H1 (cell line): ENCODE measurements at regions not wholly inside any gene's neighbourhood (a gene's known extent, or its start where the extent isn't known, plus 50 kb on each side); places are given as distances from the start of the nearest gene placed in this dataset.

Experiments used
- CTCF ChIA-PET: fragments of 300-600 bp; sonication (Branson Sonifier 250); formaldehyde crosslinking; loops from one replicate; lab custom pipeline; 2021; ENCODE audit not compliant: partially characterized antibody; lab: Charles Lee
- POLR2A ChIA-PET: fragments of 300-600 bp; sonication (Branson Sonifier 250); formaldehyde crosslinking; loops from one replicate; lab custom pipeline; 2021; ENCODE audit warnings: inconsistent platforms; ENCODE audit not compliant: partially characterized antibody; lab: Charles Lee
- DNase-seq, 2 experiments: peaks; one replicate each; pipeline versions ENCODE4 v3.0.0 to v3.0.0-alpha.2; 2010 to 2022; ENCODE audit warnings: low spot score in 2 of 2, low read depth in 1 of 2, mixed read lengths in 1 of 2
- FAIRE-seq: peaks from 2 replicates; lab custom pipeline; 2011; peaks lifted over from hg19 to GRCh38; lab: Jason Lieb, UNC
- H2AFZ ChIP-seq: 2 replicates; pipeline ENCODE4 v1.8.1; 2012; ENCODE audit warnings: low read length, inconsistent platforms
- H2AK5ac ChIP-seq: 2 replicates; pipeline ENCODE4 v1.6.1; 2013; ENCODE audit warnings: low read depth, low read length
- H2BK120ac ChIP-seq: replicated peaks from 2 replicates; pipeline ENCODE3; 2013; ENCODE audit warnings: low read depth, low read length, inconsistent platforms
- H2BK12ac ChIP-seq: 2 replicates; pipeline ENCODE4 v1.6.1; 2013; ENCODE audit warnings: low read depth, low read length
- H2BK15ac ChIP-seq: 2 replicates; pipeline ENCODE4 v1.6.1; 2013; ENCODE audit warnings: low read length
- H2BK20ac ChIP-seq: 2 replicates; pipeline ENCODE4 v1.6.1; 2013; ENCODE audit warnings: low read length
- H2BK5ac ChIP-seq: 2 replicates; pipeline ENCODE4 v1.6.1; 2013; ENCODE audit warnings: low read depth, low read length
- H3K14ac ChIP-seq: 2 replicates; pipeline ENCODE4 v1.6.1; 2013; ENCODE audit warnings: inconsistent platforms; ENCODE audit not compliant: insufficient read length
- H3K18ac ChIP-seq: 2 replicates; pipeline ENCODE4 v1.6.1; 2013; ENCODE audit warnings: low read length; ENCODE audit errors: extremely low read depth
- H3K23ac ChIP-seq: 2 replicates; pipeline ENCODE4 v1.6.1; 2013; ENCODE audit warnings: inconsistent platforms; ENCODE audit not compliant: insufficient read length
- H3K23me2 ChIP-seq: 2 replicates; pipeline ENCODE4 v1.6.1; 2013; ENCODE audit warnings: low read depth, low read length
- H3K27ac ChIP-seq: 2 replicates; pipeline ENCODE4 v1.6.1; 2011; ENCODE audit warnings: low read depth, low read length, inconsistent platforms
- H3K27me3 ChIP-seq, 4 experiments: replicated peaks in 1 of 4; 1 replicate in 1 of 4; 2 replicates in 3 of 4; pipeline versions ENCODE4 v1.6.1 to v1.8.1; 2011 to 2013; ENCODE audit warnings: low read length in 3 of 4, mild to moderate bottlenecking in 3 of 4, inconsistent platforms in 2 of 4, mixed read lengths in 2 of 4, moderate library complexity in 1 of 4; ENCODE audit not compliant: control insufficient read depth in 3 of 4, insufficient read depth in 3 of 4; ENCODE audit errors: extremely low read depth in 1 of 4
- H3K36me3 ChIP-seq, 4 experiments: 2 replicates each; pipeline versions ENCODE4 v1.6.1 to v1.8.1; 2011 to 2013; ENCODE audit warnings: mild to moderate bottlenecking in 4 of 4, low read length in 3 of 4, moderate library complexity in 2 of 4, control low read depth in 1 of 4, inconsistent platforms in 1 of 4; ENCODE audit not compliant: insufficient read depth in 4 of 4, control insufficient read depth in 2 of 4
- H3K4ac ChIP-seq: replicated peaks from 2 replicates; pipeline ENCODE3; 2013; ENCODE audit warnings: low read length, low read depth, mixed read lengths, inconsistent platforms; ENCODE audit not compliant: insufficient read length
- H3K4me1 ChIP-seq, 4 experiments: replicated peaks in 1 of 4; 1 replicate in 1 of 4; 2 replicates in 3 of 4; pipeline versions ENCODE4 v1.6.1 to v1.8.1; 2011 to 2013; ENCODE audit warnings: low read length in 3 of 4, inconsistent platforms in 2 of 4, mixed read lengths in 1 of 4; ENCODE audit not compliant: insufficient read depth in 4 of 4, control insufficient read depth in 3 of 4
- H3K4me2 ChIP-seq, 2 experiments: 2 replicates each; pipeline versions ENCODE4 v1.6.1 to v1.8.1; 2011 to 2013; ENCODE audit warnings: low read depth in 2 of 2, low read length in 2 of 2, control low read depth in 1 of 2, inconsistent platforms in 1 of 2, mild to moderate bottlenecking in 1 of 2; ENCODE audit not compliant: insufficient read depth in 1 of 2
- H3K4me3 ChIP-seq, 4 experiments: fragments of 200-600, 300-600 bp in 1 of 4; sonication (generic), shearing (Covaris generic), sonication (Bioruptor Twin) in 1 of 4; 2 replicates each; pipeline versions ENCODE4 v1.5.1 to v1.8.1; 2011 to 2016; ENCODE audit warnings: low read length in 4 of 4, low read depth in 3 of 4, control low read depth in 2 of 4, inconsistent platforms in 2 of 4, mild to moderate bottlenecking in 2 of 4, mixed read lengths in 1 of 4, moderate library complexity in 1 of 4; ENCODE audit not compliant: insufficient read depth in 2 of 4; ENCODE audit errors: extremely low read depth in 1 of 4
- H3K56ac ChIP-seq: replicated peaks from 2 replicates; pipeline ENCODE3; 2013; ENCODE audit warnings: low read depth, mild to moderate bottlenecking, mixed read lengths, low read length, inconsistent platforms; ENCODE audit not compliant: insufficient read length
- H3K79me1 ChIP-seq: 2 replicates; pipeline ENCODE4 v1.6.1; 2013; ENCODE audit warnings: low read depth, low read length, control low read depth
- H3K79me2 ChIP-seq, 2 experiments: 2 replicates each; pipeline versions ENCODE4 v1.6.1 to v1.8.1; 2012 to 2013; ENCODE audit warnings: low read length in 2 of 2, mild to moderate bottlenecking in 2 of 2, inconsistent platforms in 1 of 2; ENCODE audit not compliant: insufficient read depth in 2 of 2, control insufficient read depth in 1 of 2
- H3K9ac ChIP-seq, 4 experiments: replicated peaks in 1 of 4; 1 replicate in 1 of 4; 2 replicates in 3 of 4; pipeline versions ENCODE4 v1.6.1 to v1.8.1; 2011 to 2013; ENCODE audit warnings: low read depth in 3 of 4, low read length in 3 of 4, control low read depth in 2 of 4, mild to moderate bottlenecking in 2 of 4, moderate library complexity in 2 of 4, inconsistent platforms in 1 of 4; ENCODE audit errors: extremely low read depth in 1 of 4
- H3K9me3 ChIP-seq, 2 experiments: 2 replicates each; pipeline versions ENCODE4 v1.6.1 to v1.8.1; 2012 to 2013; ENCODE audit warnings: mild to moderate bottlenecking in 2 of 2, moderate library complexity in 2 of 2, control low read depth in 1 of 2, inconsistent platforms in 1 of 2, low read depth in 1 of 2, low read length in 1 of 2, mixed read lengths in 1 of 2; ENCODE audit not compliant: insufficient read depth in 2 of 2
- H4K20me1 ChIP-seq, 2 experiments: replicated peaks in 1 of 2; 2 replicates each; pipeline versions ENCODE3 to v1.8.1; 2011 to 2013; ENCODE audit warnings: inconsistent platforms in 2 of 2, low read length in 2 of 2, mild to moderate bottlenecking in 1 of 2; ENCODE audit not compliant: insufficient read depth in 2 of 2, control insufficient read depth in 1 of 2
- H4K5ac ChIP-seq: 2 replicates; pipeline ENCODE4 v1.6.1; 2013; ENCODE audit warnings: low read length, low read depth, mixed read lengths, inconsistent platforms; ENCODE audit not compliant: insufficient read length
- H4K8ac ChIP-seq: 2 replicates; pipeline ENCODE4 v1.8.0; 2013; ENCODE audit warnings: mild to moderate bottlenecking, moderate library complexity, low read length, inconsistent platforms; ENCODE audit not compliant: insufficient read depth; ENCODE audit errors: extremely low read depth
- H4K91ac ChIP-seq: replicated peaks from 2 replicates; pipeline ENCODE3; 2013; ENCODE audit warnings: low read length, mixed read lengths, inconsistent platforms; ENCODE audit not compliant: insufficient read length
- BACH1 ChIP-seq: IDR thresholded peaks from 2 replicates; pipeline ENCODE4 v1.6.1; 2012; ENCODE audit warnings: low read length, improper control_type of control experiment
- CHD2 ChIP-seq: IDR thresholded peaks from 2 replicates; pipeline ENCODE4 v1.6.1; 2012; ENCODE audit warnings: low read length, improper control_type of control experiment
- GABPA ChIP-seq: IDR thresholded peaks from 2 replicates; pipeline ENCODE4 v1.6.1; 2011; ENCODE audit warnings: mild to moderate bottlenecking, low read length, moderate library complexity, borderline replicate concordance; ENCODE audit not compliant: insufficient read depth
- JUND ChIP-seq: IDR thresholded peaks from 2 replicates; pipeline ENCODE4 v1.6.1; 2011; ENCODE audit warnings: mild to moderate bottlenecking, improper control_type of control experiment, low read length
- KDM1A ChIP-seq: fragments of 200-600, 300-600 bp; sonication (generic); IDR thresholded peaks from 2 replicates; pipeline ENCODE4 v1.7.1; 2016; ENCODE audit warnings: mild to moderate bottlenecking, low read length, borderline replicate concordance
- KDM4A ChIP-seq: IDR thresholded peaks from one replicate; pipeline ENCODE4 v1.7.1; 2012; ENCODE audit warnings: low read depth, mild to moderate bottlenecking, moderate library complexity, low read length, inconsistent platforms; ENCODE audit not compliant: severe bottlenecking
- MAFK ChIP-seq: IDR thresholded peaks from 2 replicates; pipeline ENCODE4 v1.6.1; 2012; ENCODE audit warnings: low read depth, mild to moderate bottlenecking, improper control_type of control experiment, low read length
- NANOG ChIP-seq: IDR thresholded peaks from 2 replicates; pipeline ENCODE4 v1.6.1; 2011; ENCODE audit warnings: low read length, low read depth, mild to moderate bottlenecking, inconsistent platforms; ENCODE audit not compliant: insufficient read depth, poor library complexity, severe bottlenecking
- RAD21 ChIP-seq, 2 experiments: IDR thresholded peaks in 1 of 2; conservative IDR thresholded peaks in 1 of 2; 2 replicates each; pipeline ENCODE4 v1.6.1; 2011; ENCODE audit warnings: low read depth in 2 of 2, low read length in 2 of 2, improper control_type of control experiment in 1 of 2, inconsistent platforms in 1 of 2, mild to moderate bottlenecking in 1 of 2, moderate library complexity in 1 of 2
- SIX5 ChIP-seq: IDR thresholded peaks from 2 replicates; pipeline ENCODE4 v1.6.1; 2011; ENCODE audit warnings: mild to moderate bottlenecking, low read depth, low read length
- SP1 ChIP-seq: IDR thresholded peaks from 2 replicates; pipeline ENCODE4 v1.6.1; 2011; ENCODE audit warnings: low read depth, low read length
- WGBS, 2 experiments: shearing (Covaris generic) in 1 of 2; methylation state at CpG; one replicate each; pipeline versions ENCODE4 v1.1.6 to v1.1.7; 2013 to 2015; ENCODE audit warnings: low lambda C conversion rate in 2 of 2, mixed read lengths in 2 of 2, inconsistent platforms in 1 of 2, low coverage in 1 of 2, missing lambda C conversion rate in 1 of 2; ENCODE audit not compliant: insufficient replicate concordance in 2 of 2, insufficient coverage in 1 of 2, insufficient read length in 1 of 2; ENCODE audit errors: extremely low coverage in 1 of 2, missing lambda C conversion rate in 1 of 2; 5-methylcytosine and 5-hydroxymethylcytosine counted together
- TF ChIP-seq, protein P1 (sequence below): IDR thresholded peaks from 2 replicates; pipeline ENCODE4 v1.6.1; 2012; ENCODE audit warnings: inconsistent platforms
- TF ChIP-seq, protein P2 (sequence below): IDR thresholded peaks from 2 replicates; pipeline ENCODE4 v1.6.1; 2011; ENCODE audit warnings: low read depth, mild to moderate bottlenecking, low read length; ENCODE audit not compliant: insufficient read depth

DNA sequence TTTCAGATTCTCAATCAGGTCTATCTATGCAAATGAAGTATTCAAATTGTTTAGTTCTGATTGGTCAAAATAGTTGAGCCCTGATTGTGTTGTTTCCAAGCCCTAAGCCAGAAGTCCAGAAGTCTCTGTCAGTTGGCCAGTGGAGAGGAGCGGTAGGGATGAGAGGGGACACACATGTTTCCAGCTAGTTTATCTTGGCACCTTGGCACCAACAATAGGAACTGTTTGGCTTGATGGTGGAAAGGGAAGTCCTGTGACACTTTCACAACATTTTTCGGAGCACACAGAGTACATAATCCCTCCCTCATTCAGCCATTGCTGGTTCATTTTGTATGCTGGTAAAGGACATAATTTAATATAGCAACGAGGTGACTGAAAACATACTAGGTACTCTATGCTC, 1661.6 kb downstream of the SUCLG1 start:
- H4K20me1 ChIP-seq = no peaks in the 10 kb centered on the region
- H3K4me1 ChIP-seq = peaks cover 0 to 3% (median 0%) of the 10 kb centered on the region in 4 experiments; a peak in 1 of 7 replicates
- no peak overlapping the region for H3K4me3 ChIP-seq
- no peak overlapping the region for H3K18ac ChIP-seq
- H4K8ac ChIP-seq = no peak overlapping the region
- no peak overlapping the region for H2BK120ac ChIP-seq
- H2BK15ac ChIP-seq = no peak overlapping the region
- DNase-seq (no peak), FAIRE-seq (no peak)
- no peak overlapping the region for H3K4ac ChIP-seq
- no peak overlapping the region for H2BK5ac ChIP-seq
- H2BK20ac ChIP-seq = no peak overlapping the region
- H3K56ac ChIP-seq = no peak overlapping the region
- H3K23ac ChIP-seq = no peak overlapping the region
- H4K5ac ChIP-seq = no peak overlapping the region
- ChIA-PET POLR2A (no interaction called here), CTCF (no interaction called here)
- H2AFZ ChIP-seq = no peak overlapping the region
- H3K9me3 ChIP-seq = no peaks in the 10 kb centered on the region
- H3K27ac ChIP-seq = no peak overlapping the region
- H2AK5ac ChIP-seq = no peak overlapping the region
- H3K9ac ChIP-seq = no peak overlapping the region
- H3K36me3 ChIP-seq = no peaks in the 10 kb centered on the region
- WGBS, 2 experiments = 96% methylated on average over 3 of the region's 3 CpGs; no CpG with 5 or more reads in 1 of the 2 experiments
- no peak overlapping the region for H2BK12ac ChIP-seq
- H3K23me2 ChIP-seq = no peaks in the 10 kb centered on the region
- H3K14ac ChIP-seq = no peak overlapping the region
- H4K91ac ChIP-seq = no peak overlapping the region
- no peaks in the 10 kb centered on the region for H3K79me1 ChIP-seq
- no peaks in the 10 kb centered on the region for H3K27me3 ChIP-seq
- no peak overlapping the region for H3K4me2 ChIP-seq
- H3K79me2 ChIP-seq = no peaks in the 10 kb centered on the region
- no peak for TF ChIP-seq RAD21 (IDR thresholded peaks at IDR 0.05 in 1 of 2, conservative IDR thresholded peaks at IDR 0.05 in 1 of 2; ENCODE audit: low read depth in 2 of 2, low read length in 2 of 2)
- TF ChIP-seq SP1 = no peak
- TF ChIP-seq, protein P1, sequence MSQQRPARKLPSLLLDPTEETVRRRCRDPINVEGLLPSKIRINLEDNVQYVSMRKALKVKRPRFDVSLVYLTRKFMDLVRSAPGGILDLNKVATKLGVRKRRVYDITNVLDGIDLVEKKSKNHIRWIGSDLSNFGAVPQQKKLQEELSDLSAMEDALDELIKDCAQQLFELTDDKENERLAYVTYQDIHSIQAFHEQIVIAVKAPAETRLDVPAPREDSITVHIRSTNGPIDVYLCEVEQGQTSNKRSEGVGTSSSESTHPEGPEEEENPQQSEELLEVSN = no peak
- TF ChIP-seq GABPA = no peak
- TF ChIP-seq KDM4A = no peak
- no peak for TF ChIP-seq BACH1
- no peak for TF ChIP-seq KDM1A
- TF ChIP-seq, protein P2, sequence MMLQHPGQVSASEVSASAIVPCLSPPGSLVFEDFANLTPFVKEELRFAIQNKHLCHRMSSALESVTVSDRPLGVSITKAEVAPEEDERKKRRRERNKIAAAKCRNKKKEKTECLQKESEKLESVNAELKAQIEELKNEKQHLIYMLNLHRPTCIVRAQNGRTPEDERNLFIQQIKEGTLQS = no peak
- TF ChIP-seq CHD2 = no peak
- TF ChIP-seq JUND = no peak
- no peak for TF ChIP-seq SIX5
- no peak for TF ChIP-seq NANOG
- no peak for TF ChIP-seq MAFK
